K562 (cell line): ENCODE measurements at regions not wholly inside any gene's neighbourhood (a gene's known extent, or its start where the extent isn't known, plus 50 kb on each side); places are given as distances from the start of the nearest gene placed in this dataset.

ENCODE experiments used
- ATAC-seq: fragments of 200-7000 bp; cut with Tn5 transposase; 3 replicates; pipeline ENCODE4 v1.9.1; 2020; ENCODE audit warnings: moderate library complexity
- BruUV-seq: library from RNA; stranded (reverse); fragments of 400-500 nt; replicated peaks from 2 replicates; lab custom pipeline; 2021; lab: Mats Ljungman, UMichigan
- CTCF ChIA-PET: fragments of 300-600 bp; formaldehyde crosslinking; extraction: SDS; loops from one replicate; lab custom pipeline; 2021; ENCODE audit warnings: low intra/inter-chr PET ratio; lab: Yijun Ruan, JAX
- POLR2A ChIA-PET: fragments of 300-600, 350-650 bp; sonication (Branson Sonifier 250); formaldehyde crosslinking; extraction: SDS; loops from one replicate; lab custom pipeline; 2021; ENCODE audit warnings: antibody characterized with exemption, inconsistent platforms; lab: Yijun Ruan, JAX
- DNase-seq, 4 experiments: peaks; one replicate each; pipeline versions ENCODE4 v3.0.0 to v3.0.0-alpha.2; 2011 to 2018; ENCODE audit warnings: low spot score in 3 of 4, mixed read lengths in 3 of 4; ENCODE audit errors: extremely low read depth in 1 of 4
- FAIRE-seq: peaks from 2 replicates; lab custom pipeline; 2011; peaks lifted over from hg19 to GRCh38; lab: Jason Lieb, UNC
- H2AFZ ChIP-seq: 2 replicates; pipeline ENCODE4 v1.6.0; 2011; ENCODE audit warnings: low read depth, low read length, control low read depth, inconsistent platforms
- H3K27ac ChIP-seq: fragments of 200-600 bp; 3 replicates; pipeline ENCODE4 v1.8.0; 2011; ENCODE audit warnings: low read depth, mild to moderate bottlenecking, control low read depth, inconsistent platforms, low read length, moderate library complexity, mixed read lengths; ENCODE audit errors: extremely low read depth
- H3K27me3 ChIP-seq, 2 experiments: fragments of 300-600 bp in 1 of 2; 2 replicates in 1 of 2; 3 replicates in 1 of 2; pipeline versions ENCODE4 v1.6.0 to v1.8.0; 2011; ENCODE audit warnings: inconsistent platforms in 2 of 2, low read length in 2 of 2, mild to moderate bottlenecking in 1 of 2, mixed read lengths in 1 of 2, moderate library complexity in 1 of 2; ENCODE audit not compliant: control insufficient read depth in 2 of 2, insufficient read depth in 2 of 2
- H3K36me3 ChIP-seq: fragments of 300-600 bp; 3 replicates; pipeline ENCODE4 v1.8.0; 2011; ENCODE audit warnings: mild to moderate bottlenecking, low read length, inconsistent platforms; ENCODE audit not compliant: control insufficient read depth, insufficient read depth
- H3K4me1 ChIP-seq, 2 experiments: fragments of 200-600 bp in 1 of 2; replicated peaks in 1 of 2; 2 replicates in 1 of 2; 3 replicates in 1 of 2; pipeline versions ENCODE4 v1.5.1 to v1.8.0; 2011; ENCODE audit warnings: inconsistent platforms in 2 of 2, low read length in 2 of 2, mild to moderate bottlenecking in 1 of 2, mixed read lengths in 1 of 2, moderate library complexity in 1 of 2; ENCODE audit not compliant: control insufficient read depth in 2 of 2, insufficient read depth in 2 of 2
- H3K4me2 ChIP-seq: 2 replicates; pipeline ENCODE4 v1.6.1; 2011; ENCODE audit warnings: low read length, control low read depth, inconsistent platforms, mixed read lengths; ENCODE audit not compliant: insufficient read depth
- H3K4me3 ChIP-seq: fragments of 200-600 bp; sonication (generic), shearing (Covaris generic); 2 replicates; pipeline ENCODE4 v1.5.1; 2016; ENCODE audit warnings: control low read depth, inconsistent platforms
- H3K79me2 ChIP-seq: fragments of 200-600 bp; 3 replicates; pipeline ENCODE4 v1.8.0; 2011; ENCODE audit warnings: low read length, inconsistent platforms; ENCODE audit not compliant: control insufficient read depth, insufficient read depth
- H3K9ac ChIP-seq, 2 experiments: 2 replicates each; pipeline versions ENCODE4 v1.6.0 to v1.6.1; 2011; ENCODE audit warnings: low read depth in 2 of 2, low read length in 2 of 2, control low read depth in 1 of 2, inconsistent platforms in 1 of 2, mild to moderate bottlenecking in 1 of 2, mixed read lengths in 1 of 2; ENCODE audit not compliant: insufficient read depth in 1 of 2
- H3K9me1 ChIP-seq: one replicate; pipeline ENCODE4 v1.6.0; 2011; ENCODE audit warnings: inconsistent platforms, mild to moderate bottlenecking, low read length, moderate library complexity; ENCODE audit not compliant: control insufficient read depth, insufficient read depth
- H3K9me3 ChIP-seq: replicated peaks from 2 replicates; pipeline ENCODE4 v1.5.1; 2011; ENCODE audit warnings: low read depth, low read length, inconsistent platforms; ENCODE audit not compliant: control insufficient read depth, insufficient read depth
- H4K20me1 ChIP-seq: replicated peaks from 2 replicates; pipeline ENCODE4 v1.6.1; 2011; ENCODE audit warnings: low read length, inconsistent platforms, mixed read lengths; ENCODE audit not compliant: control insufficient read depth, insufficient read depth
- BCLAF1 ChIP-seq, 2 experiments: fragments of 450-650 bp in 1 of 2; IDR thresholded peaks; 2 replicates each; pipeline ENCODE4 v1.6.1; 2011 to 2017; ENCODE audit warnings: low read depth in 2 of 2, antibody characterized with exemption in 1 of 2, borderline replicate concordance in 1 of 2, low read length in 1 of 2, mild to moderate bottlenecking in 1 of 2, mixed read lengths in 1 of 2; ENCODE audit not compliant: control insufficient read depth in 1 of 2
- E2F4 ChIP-seq: sonication (generic); formaldehyde crosslinking; IDR thresholded peaks from 2 replicates; pipeline ENCODE4 v1.8.0; 2022; ENCODE audit warnings: mild to moderate bottlenecking, low read depth, missing genetic modification reagents
- NRF1 ChIP-seq, 2 experiments: fragments of 450-650 bp; IDR thresholded peaks in 1 of 2; conservative IDR thresholded peaks in 1 of 2; 2 replicates each; pipeline ENCODE4 v1.6.1; 2014; ENCODE audit warnings: mild to moderate bottlenecking in 2 of 2
- TSC22D4 ChIP-seq: fragments of 450-650 bp; IDR thresholded peaks from 2 replicates; pipeline ENCODE4 v1.6.1; 2016; ENCODE audit warnings: missing genetic modification characterization, missing biosample characterization, control low read depth
- ZNF41 ChIP-seq: fragments of 250-450 bp; sonication (Bioruptor Pico); conservative IDR thresholded peaks from 2 replicates; pipeline ENCODE4 v1.4.0; 2020; ENCODE audit warnings: mild to moderate bottlenecking
- WGBS: fragments of 100-300 bp; shearing (Covaris generic); methylation state at CpG from one replicate; pipeline ENCODE4 v1.1.6; 2016; ENCODE audit warnings: low coverage, mixed read lengths; ENCODE audit not compliant: insufficient coverage; ENCODE audit errors: missing lambda C conversion rate; 5-methylcytosine and 5-hydroxymethylcytosine counted together
- in situ Hi-C: fragments of 300-500 bp; cut with MboI; formaldehyde crosslinking; loops from 4 replicates; pipeline ENCODE4 v1.15.0; 2018; ENCODE audit warnings: inconsistent platforms, mixed read lengths
- intact Hi-C: fragments of 100-400 bp; cut with micrococcal nuclease; formaldehyde crosslinking; loops from 2 replicates; pipeline ENCODE4 v1.14.2; 2022

- no peak for TF ChIP-seq TSC22D4
- TF ChIP-seq E2F4 (CRISPR knock-in tag), result no peak
- TF ChIP-seq NRF1 (conservative IDR thresholded peaks at IDR 0.05 in 1 of 2, IDR thresholded peaks at IDR 0.05 in 1 of 2), result no peak
Measured at GRCh38 chr6:21955951-21956350, 340.9 kb downstream of the PRL start (continued).

- H3K9me3 ChIP-seq, result no peaks in the 10 kb centered on the region
- POLR2A ChIA-PET, result interaction anchor here (0.7 kb wide), 1 partner anchor 9 kb away, joined by 3 read pairs; no protein-coding TSS in a partner anchor
- no peak overlapping the region for H2AFZ ChIP-seq
- no peak overlapping the region for H3K4me3 ChIP-seq
- no peaks in the 10 kb centered on the region for H4K20me1 ChIP-seq
- FAIRE-seq (no peak), DNase-seq (no peak), ATAC-seq (no peak)
- H3K4me2 ChIP-seq, result no peak overlapping the region
- H3K79me2 ChIP-seq, result no peaks in the 10 kb centered on the region
- H3K4me1 ChIP-seq, result peaks cover 8 to 9% of the 10 kb centered on the region in 2 experiments
- no TSS peak for BruUV-seq
- WGBS, result 42% methylated on average over 2 of the region's 2 CpGs
- in situ Hi-C loops (no loop called here), intact Hi-C loops (no loop called here)
- no peaks in the 10 kb centered on the region for H3K9me1 ChIP-seq
- H3K9ac ChIP-seq, result no peak overlapping the region
- H3K36me3 ChIP-seq, result no peaks in the 10 kb centered on the region
- CTCF ChIA-PET, result no interaction called here
- TF ChIP-seq BCLAF1 (IDR thresholded peaks at IDR 0.05; ENCODE audit: borderline replicate concordance in 1 of 2, control insufficient read depth in 1 of 2, low read depth in 2 of 2, low read length in 1 of 2), result no peak
- TF ChIP-seq ZNF41 (CRISPR knock-in tag), result no peak
- H3K27me3 ChIP-seq, result no peaks in the 10 kb centered on the region
- no peak overlapping the region for H3K27ac ChIP-seq
Measured at GRCh38 chr6:21958428-21958827, 338.4 kb downstream of the PRL start.
